GM10266 (cell line): ENCODE measurements at regions not wholly inside any gene's neighbourhood (a gene's known extent, or its start where the extent isn't known, plus 50 kb on each side); places are given as distances from the start of the nearest gene placed in this dataset.

ENCODE experiments used
- DNase-seq: peaks from one replicate; pipeline ENCODE4 v3.0.0; 2012; ENCODE audit errors: extremely low spot score
- CTCF ChIP-seq: IDR thresholded peaks from 2 replicates; pipeline ENCODE4 v1.5.1; 2012; ENCODE audit warnings: mild to moderate bottlenecking, low read depth; ENCODE audit not compliant: control insufficient read depth, insufficient read depth; ENCODE audit errors: missing control alignments

- TF ChIP-seq CTCF, result no peak
- DNase-seq, result no peak
Observed at GRCh38 chr5:121698690-121699089, 153.0 kb upstream of the FTMT start.

GRCh38 chr5:121701731-121702130 lies 150.0 kb upstream of the FTMT start:
- TF ChIP-seq CTCF, result no peak
- no peak for DNase-seq

GRCh38 chr5:121702682-121703081 lies 149.0 kb upstream of the FTMT start:
- DNase-seq, result no peak
- no peak for TF ChIP-seq CTCF

- DNase-seq, result no peak
Observed at GRCh38 chr5:121704291-121704690, 147.4 kb upstream of the FTMT start.

GRCh38 chr5:121706686-121707085 lies 145.0 kb upstream of the FTMT start:
- no peak for TF ChIP-seq CTCF
- no peak for DNase-seq

More at GRCh38 chr5:121704291-121704690, 147.4 kb upstream of the FTMT start:
- TF ChIP-seq CTCF, result no peak

- no peak for DNase-seq
- TF ChIP-seq CTCF, result no peak
Observed at GRCh38 chr5:121707178-121707577, 144.5 kb upstream of the FTMT start.

GRCh38 chr5:121711416-121711815 lies 140.3 kb upstream of the FTMT start:
- no peak for TF ChIP-seq CTCF

More at GRCh38 chr5:121711416-121711815, 140.3 kb upstream of the FTMT start:
- no peak for DNase-seq
